Activated CD8-positive, alpha-beta memory T cell treated with anti-CD3 and anti-CD28 coated beads for 36 hours (primary cell): ENCODE measurements at regions not wholly inside any gene's neighbourhood (a gene's known extent, or its start where the extent isn't known, plus 50 kb on each side); places are given as distances from the start of the nearest gene placed in this dataset.
"Not testable (repeated sequence)": the region's sequence is repeated elsewhere in the genome, so short reads cannot be mapped to it uniquely, and the experiment has no call there.

Source experiments
- CTCF ChIA-PET: fragments of 350-600 bp; sonication (Branson Sonifier 250); formaldehyde crosslinking; loops from one replicate; lab custom pipeline; 2021; ENCODE audit warnings: antibody characterized with exemption; lab: Charles Lee
- POLR2A ChIA-PET: fragments of 350-600 bp; sonication (Branson Sonifier 250); formaldehyde crosslinking; loops from one replicate; lab custom pipeline; 2021; ENCODE audit warnings: antibody characterized with exemption; lab: Charles Lee

- POLR2A ChIA-PET = no interaction called here
These were observed 101.8 kb downstream of the SPRY4 start for GRCh38 chr5:142222866-142223558.

GRCh38 chr5:142222225-142222865 lies 102.5 kb downstream of the SPRY4 start:
- POLR2A ChIA-PET = no interaction called here
- CTCF ChIA-PET = no interaction called here

More at GRCh38 chr5:142222866-142223558, 101.8 kb downstream of the SPRY4 start:
- CTCF ChIA-PET = interaction anchor here (1.0 kb wide), 1 partner anchor 490 kb away, joined by 3 read pairs; no protein-coding TSS in a partner anchor

GRCh38 chr5:142221091-142221860 lies 103.5 kb downstream of the SPRY4 start:
- ChIA-PET POLR2A (no interaction called here), CTCF (no interaction called here)

GRCh38 chr5:142219146-142219545 lies 105.7 kb downstream of the SPRY4 start:
- ChIA-PET CTCF (no interaction called here), POLR2A (interaction anchor here (0.6 kb wide), 1 partner anchor 41 kb away, joined by 3 read pairs; no protein-coding TSS in a partner anchor)

- POLR2A ChIA-PET = no interaction called here
- CTCF ChIA-PET = interaction anchor here (0.5 kb wide), 1 partner anchor 22 kb away, joined by 4 read pairs; no protein-coding TSS in a partner anchor
These were observed 107.9 kb downstream of the SPRY4 start for GRCh38 chr5:142216931-142217330.

GRCh38 chr5:142215915-142216681 lies 107.5 kb downstream of the NDFIP1 start:
- ChIA-PET POLR2A (no interaction called here), CTCF (interaction anchor here (0.5 kb wide), 1 partner anchor 23 kb away, joined by 4 read pairs; no protein-coding TSS in a partner anchor)

- ChIA-PET CTCF (no interaction called here), POLR2A (no interaction called here)
These were observed 104.5 kb downstream of the NDFIP1 start for GRCh38 chr5:142213077-142213476.

- POLR2A ChIA-PET = no interaction called here
- CTCF ChIA-PET = no interaction called here
These were observed 103.3 kb downstream of the NDFIP1 start for GRCh38 chr5:142211918-142212317.

- CTCF ChIA-PET = no interaction called here
- POLR2A ChIA-PET = no interaction called here
These were observed 102.4 kb downstream of the NDFIP1 start for GRCh38 chr5:142210864-142211412.

- ChIA-PET CTCF (no interaction called here), POLR2A (no interaction called here)
These were observed 101.4 kb downstream of the NDFIP1 start for GRCh38 chr5:142210011-142210410.

GRCh38 chr5:142208777-142209312 lies 100.3 kb downstream of the NDFIP1 start:
- ChIA-PET POLR2A (no interaction called here), CTCF (interaction anchor here (0.7 kb wide), 1 partner anchor 73 kb away, joined by 3 read pairs; no protein-coding TSS in a partner anchor)

- POLR2A ChIA-PET, CTCF ChIA-PET: not testable (repeated sequence)
These were observed 99.7 kb downstream of the NDFIP1 start for GRCh38 chr5:142208244-142208643.

- CTCF ChIA-PET = interaction anchor here (0.5 kb wide), 1 partner anchor 41 kb away, joined by 3 read pairs; no protein-coding TSS in a partner anchor
- POLR2A ChIA-PET = no interaction called here
These were observed 98.2 kb downstream of the NDFIP1 start for GRCh38 chr5:142206801-142207200.

GRCh38 chr5:142204219-142204618 lies 95.6 kb downstream of the NDFIP1 start:
- ChIA-PET CTCF (no interaction called here), POLR2A (no interaction called here)
